GM18505 (cell line): ENCODE measurements at regions not wholly inside any gene's neighbourhood (a gene's known extent, or its start where the extent isn't known, plus 50 kb on each side); places are given as distances from the start of the nearest gene placed in this dataset.

ENCODE experiments used
- ATAC-seq: cut with Tn5 transposase; IDR thresholded peaks from one replicate; pipeline ENCODE4 v1.9.1; 2021; ENCODE audit not compliant: unreplicated experiment
- POLR2A ChIP-seq: IDR thresholded peaks from 4 replicates; pipeline ENCODE4 v1.6.1; 2011; ENCODE audit warnings: borderline replicate concordance; ENCODE audit not compliant: insufficient read depth, insufficient read length; ENCODE audit errors: extremely low read depth

GRCh38 chr4:126838941-126839679 lies 793.6 kb upstream of the INTU start:
- TF ChIP-seq POLR2A, result no peak
- no peak for ATAC-seq

GRCh38 chr4:126843492-126844067 lies 789.2 kb upstream of the INTU start:
- no peak for TF ChIP-seq POLR2A
- ATAC-seq, result no peak

GRCh38 chr4:126850286-126850685 lies 782.5 kb upstream of the INTU start:
- TF ChIP-seq POLR2A, result no peak
- ATAC-seq, result no peak

- ATAC-seq, result no peak
- TF ChIP-seq POLR2A, result no peak
Measured at GRCh38 chr4:126851391-126851790, 781.4 kb upstream of the INTU start.

- ATAC-seq, result peak; percentile 53
- TF ChIP-seq POLR2A, result no peak
Measured at GRCh38 chr4:126853715-126854114, 779.0 kb upstream of the INTU start.

GRCh38 chr4:126856906-126857305 lies 775.9 kb upstream of the INTU start:
- TF ChIP-seq POLR2A, result no peak

GRCh38 chr4:126859314-126859713 lies 773.4 kb upstream of the INTU start:
- no peak for TF ChIP-seq POLR2A
- no peak for ATAC-seq

More at GRCh38 chr4:126856906-126857305, 775.9 kb upstream of the INTU start:
- no peak for ATAC-seq

- ATAC-seq, result no peak
- no peak for TF ChIP-seq POLR2A
Measured at GRCh38 chr4:126859872-126860271, 772.9 kb upstream of the INTU start.

- no peak for TF ChIP-seq POLR2A
- ATAC-seq, result no peak
Measured at GRCh38 chr4:126860308-126860707, 772.4 kb upstream of the INTU start.

GRCh38 chr4:126869967-126870366 lies 762.8 kb upstream of the INTU start:
- ATAC-seq, result no peak
- TF ChIP-seq POLR2A, result no peak

- TF ChIP-seq POLR2A, result no peak
- no peak for ATAC-seq
Measured at GRCh38 chr4:126871810-126872209, 760.9 kb upstream of the INTU start.

GRCh38 chr4:126874533-126874932 lies 758.2 kb upstream of the INTU start:
- TF ChIP-seq POLR2A, result no peak
- no peak for ATAC-seq

- ATAC-seq, result no peak
- TF ChIP-seq POLR2A, result no peak
Measured at GRCh38 chr4:126888968-126889367, 743.8 kb upstream of the INTU start.

- no peak for TF ChIP-seq POLR2A
- ATAC-seq, result no peak
Measured at GRCh38 chr4:126890383-126890782, 742.4 kb upstream of the INTU start.

- TF ChIP-seq POLR2A, result no peak
- no peak for ATAC-seq
Measured at GRCh38 chr4:126890994-126891393, 741.8 kb upstream of the INTU start.

GRCh38 chr4:126894963-126895362 lies 737.8 kb upstream of the INTU start:
- no peak for ATAC-seq
- TF ChIP-seq POLR2A, result no peak
